Pancreas (tissue), 10 donors: ENCODE measurements at regions not wholly inside any gene's neighbourhood (a gene's known extent, or its start where the extent isn't known, plus 50 kb on each side); places are given as distances from the start of the nearest gene placed in this dataset.

Source experiments
- ATAC-seq, 4 donors: fragments of 200-7000 bp; cut with Tn5 transposase; one replicate each; pipeline versions ENCODE4 v1.8.0 to v1.9.1; 2020; ENCODE audit warnings: mild to moderate bottlenecking in 4 of 4, moderate library complexity in 4 of 4
- DNase-seq, 6 donors: peaks; one replicate each; pipeline ENCODE4 v3.0.0-alpha.2; 2020
- FAIRE-seq: peaks from 2 replicates; lab custom pipeline; 2012; peaks lifted over from hg19 to GRCh38; lab: Jason Lieb, UNC
- H3K27ac ChIP-seq, 4 donors: fragments of 200-600 bp; sonication (generic); 1 replicate in 3 of 4; 2 replicates in 1 of 4; pipeline versions ENCODE4 v1.5.0 to v1.8.0; 2020
- H3K27me3 ChIP-seq, 4 donors: fragments of 200-600 bp; one replicate each; pipeline ENCODE4 v1.8.0; 2021
- H3K36me3 ChIP-seq, 3 donors: fragments of 200-600 bp; sonication (generic) in 1 of 3; one replicate each; pipeline versions ENCODE4 v1.5.0 to v1.8.0; 2020 to 2021
- H3K4me1 ChIP-seq, 3 donors: fragments of 200-600 bp; one replicate each; pipeline ENCODE4 v1.8.0; 2021
- H3K4me3 ChIP-seq, 4 donors: fragments of 200-600 bp; sonication (generic) in 2 of 4; one replicate each; pipeline versions ENCODE4 v1.5.0 to v1.8.0; 2020 to 2021
- H3K9me3 ChIP-seq, 4 donors: fragments of 200-600 bp; one replicate each; pipeline ENCODE4 v1.8.0; 2021
- WGBS, 2 donors: extraction: QIAGEN DNeasy Blood & Tissue Kit; methylation state at CpG; one replicate each; pipeline ENCODE4 v1.1.7; 2013; 5-methylcytosine and 5-hydroxymethylcytosine counted together
- intact Hi-C, 3 donors: fragments of 100-400 bp; cut with DNase I; formaldehyde crosslinking; loops; one replicate each; pipeline versions ENCODE4 v1.11.1 to v1.14.2; 2022
- TF ChIP-seq, protein P1 (sequence below), 4 donors: fragments of 200-600 bp; sonication (generic) in 3 of 4; IDR thresholded peaks; one replicate each; pipeline versions ENCODE4 v1.5.0 to v1.8.0; 2021; ENCODE audit warnings: antibody characterized with exemption in 4 of 4
- donor health status: healthy with polysubstance abuse.
- donor health status: DM: no; HTN: no; CAD: no; lungs with moderate emphysema.
- donor health status: DM: no; HTN: no; CAD: no.
- donor health status: control.
- donor health status: control.
- donor health status: Bipolar disorder and iron deficiency.
- donor health status: DM: yes; HTN: yes; CAD: no.
- donor health status: DM: no; HTN: no; CAD: no.
- donor health status: DM: no; HTN: no; CAD: no.
- donor health status: DM: yes; HTN: yes; CAD: no.

DNA sequence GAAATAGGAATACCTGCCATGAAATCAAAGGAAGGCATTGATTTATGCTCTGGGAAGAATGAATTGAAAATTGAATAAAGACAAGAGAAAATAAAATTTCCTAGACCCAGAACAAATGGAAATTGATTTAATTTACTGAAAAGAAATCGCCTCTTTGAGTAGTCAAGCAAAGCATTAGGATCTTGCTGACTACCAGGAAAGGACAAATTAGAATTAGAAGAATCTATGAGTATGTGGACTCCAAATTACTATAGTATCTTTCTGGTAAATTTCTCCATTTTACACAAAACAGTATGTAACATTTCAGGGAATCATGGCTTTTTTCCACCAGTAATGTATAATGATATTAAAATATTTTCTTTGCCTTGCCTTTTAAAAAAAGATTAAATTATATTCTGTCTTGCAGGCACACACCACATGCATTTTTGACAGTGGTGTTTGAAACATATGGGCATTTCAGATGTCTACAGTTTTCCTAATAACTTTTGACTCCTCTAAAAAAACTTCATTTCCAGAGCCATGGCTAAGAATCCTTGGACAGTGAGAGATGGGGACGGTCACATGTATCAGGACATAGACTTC, 768.7 kb upstream of the NRSN1 start:
- DNase-seq (no peak), ATAC-seq (no peak), FAIRE-seq (no peak)
- H3K9me3 ChIP-seq, result no peaks in the 10 kb centered on the region
- H3K4me1 ChIP-seq, result no peaks in the 10 kb centered on the region
- intact Hi-C loops, result no loop called here
- H3K27me3 ChIP-seq, result no peaks in the 10 kb centered on the region
- 25% methylated on average over 2 of the region's 2 CpGs for WGBS, 2 donors
- no peak overlapping the region for H3K4me3 ChIP-seq
- no peaks in the 10 kb centered on the region for H3K36me3 ChIP-seq
- no peak overlapping the region for H3K27ac ChIP-seq
- TF ChIP-seq, protein P1, sequence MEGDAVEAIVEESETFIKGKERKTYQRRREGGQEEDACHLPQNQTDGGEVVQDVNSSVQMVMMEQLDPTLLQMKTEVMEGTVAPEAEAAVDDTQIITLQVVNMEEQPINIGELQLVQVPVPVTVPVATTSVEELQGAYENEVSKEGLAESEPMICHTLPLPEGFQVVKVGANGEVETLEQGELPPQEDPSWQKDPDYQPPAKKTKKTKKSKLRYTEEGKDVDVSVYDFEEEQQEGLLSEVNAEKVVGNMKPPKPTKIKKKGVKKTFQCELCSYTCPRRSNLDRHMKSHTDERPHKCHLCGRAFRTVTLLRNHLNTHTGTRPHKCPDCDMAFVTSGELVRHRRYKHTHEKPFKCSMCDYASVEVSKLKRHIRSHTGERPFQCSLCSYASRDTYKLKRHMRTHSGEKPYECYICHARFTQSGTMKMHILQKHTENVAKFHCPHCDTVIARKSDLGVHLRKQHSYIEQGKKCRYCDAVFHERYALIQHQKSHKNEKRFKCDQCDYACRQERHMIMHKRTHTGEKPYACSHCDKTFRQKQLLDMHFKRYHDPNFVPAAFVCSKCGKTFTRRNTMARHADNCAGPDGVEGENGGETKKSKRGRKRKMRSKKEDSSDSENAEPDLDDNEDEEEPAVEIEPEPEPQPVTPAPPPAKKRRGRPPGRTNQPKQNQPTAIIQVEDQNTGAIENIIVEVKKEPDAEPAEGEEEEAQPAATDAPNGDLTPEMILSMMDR (IDR thresholded peaks at IDR 0.05), result no peak

DNA sequence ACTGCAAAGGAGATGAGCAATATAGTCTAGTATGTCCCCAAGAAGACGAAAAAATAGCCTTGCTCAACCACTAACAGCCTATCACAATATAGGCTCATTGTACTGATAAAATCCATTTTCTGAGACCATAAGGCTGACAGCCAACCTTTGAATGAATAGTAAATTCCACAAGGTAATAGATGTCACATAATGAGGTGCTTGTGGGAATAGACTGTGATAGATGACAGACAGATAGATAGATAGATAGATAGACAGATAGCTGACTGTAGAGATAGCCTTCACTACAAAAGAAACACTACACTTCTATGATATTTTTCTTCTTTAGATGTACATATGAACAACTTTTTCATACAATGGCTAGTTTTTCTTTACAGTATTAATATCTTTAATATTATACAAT, 760.3 kb upstream of the NRSN1 start:
- intact Hi-C loops, result no loop called here
- no peaks in the 10 kb centered on the region for H3K4me1 ChIP-seq
- FAIRE-seq (no peak), DNase-seq (no peak), ATAC-seq (no peak)
- no peaks in the 10 kb centered on the region for H3K36me3 ChIP-seq
- no peaks in the 10 kb centered on the region for H3K27me3 ChIP-seq
- TF ChIP-seq, protein P1 (IDR thresholded peaks at IDR 0.05), result no peak
- no peaks in the 10 kb centered on the region for H3K9me3 ChIP-seq
- no peak overlapping the region for H3K27ac ChIP-seq
- H3K4me3 ChIP-seq, result no peak overlapping the region
- 49 to 71% methylated on average over 1 of the region's 1 CpG for WGBS, 2 donors

DNA sequence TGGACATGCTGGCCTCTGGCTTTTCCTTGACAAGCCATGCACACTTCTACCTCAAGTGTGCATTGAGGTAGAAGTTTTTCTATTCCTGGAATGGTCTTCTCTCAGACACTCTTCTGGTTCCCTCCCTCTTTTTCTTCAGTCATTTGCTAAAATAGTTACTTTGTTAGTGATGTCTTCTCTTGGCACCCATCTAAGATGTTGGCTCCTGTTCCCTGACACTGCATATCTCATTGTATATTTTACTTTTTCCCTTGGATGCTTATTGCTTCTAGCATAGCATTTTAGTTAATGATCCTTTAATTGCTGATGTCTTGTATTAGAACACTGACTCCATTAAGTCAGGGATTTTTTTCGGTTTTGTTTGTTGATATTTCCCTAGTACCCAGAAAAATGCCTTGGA, 758.7 kb upstream of the NRSN1 start:
- no peak for FAIRE-seq
- ATAC-seq, result no peak
- TF ChIP-seq, protein P1 (IDR thresholded peaks at IDR 0.05), result no peak
- no peak overlapping the region for H3K4me3 ChIP-seq
- H3K4me1 ChIP-seq, result no peaks in the 10 kb centered on the region
- no peaks in the 10 kb centered on the region for H3K9me3 ChIP-seq
- no peaks in the 10 kb centered on the region for H3K27me3 ChIP-seq
- H3K36me3 ChIP-seq, result no peaks in the 10 kb centered on the region
- intact Hi-C loops, result no loop called here
- DNase-seq, result no peak
- no peak overlapping the region for H3K27ac ChIP-seq
- WGBS, 2 donors, result 43 to 66% methylated on average over 1 of the region's 1 CpG

DNA sequence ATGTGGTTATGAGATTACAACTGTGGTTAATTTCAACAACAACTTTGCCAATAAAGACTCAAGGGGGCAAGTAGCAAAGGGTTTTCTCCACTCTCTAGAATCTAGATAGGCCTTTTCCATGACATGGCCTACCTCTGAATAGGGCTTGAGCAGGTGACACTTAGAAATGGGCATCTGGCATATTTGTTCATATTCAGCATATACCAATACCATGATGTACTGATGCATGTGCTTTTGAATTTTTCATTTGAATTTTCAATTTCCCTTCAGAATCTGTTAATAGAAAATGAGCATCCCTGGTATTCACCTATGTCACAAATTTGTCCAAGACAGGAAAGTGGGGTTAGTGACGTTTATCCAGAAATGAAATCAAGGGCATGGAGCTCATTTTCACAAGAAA, 757.5 kb upstream of the NRSN1 start:
- FAIRE-seq (no peak), ATAC-seq (no peak), DNase-seq (no peak)
- TF ChIP-seq, protein P1 (IDR thresholded peaks at IDR 0.05), result no peak
- Histone ChIP-seq H3K9me3 (no peaks in the 10 kb centered on the region), H3K4me1 (no peaks in the 10 kb centered on the region), H3K27me3 (no peaks in the 10 kb centered on the region), H3K27ac (no peak overlapping the region), H3K4me3 (no peak overlapping the region), H3K36me3 (no peaks in the 10 kb centered on the region)
- WGBS, 2 donors, result 42 to 50% methylated on average over 1 of the region's 1 CpG
- intact Hi-C loops, result no loop called here

DNA sequence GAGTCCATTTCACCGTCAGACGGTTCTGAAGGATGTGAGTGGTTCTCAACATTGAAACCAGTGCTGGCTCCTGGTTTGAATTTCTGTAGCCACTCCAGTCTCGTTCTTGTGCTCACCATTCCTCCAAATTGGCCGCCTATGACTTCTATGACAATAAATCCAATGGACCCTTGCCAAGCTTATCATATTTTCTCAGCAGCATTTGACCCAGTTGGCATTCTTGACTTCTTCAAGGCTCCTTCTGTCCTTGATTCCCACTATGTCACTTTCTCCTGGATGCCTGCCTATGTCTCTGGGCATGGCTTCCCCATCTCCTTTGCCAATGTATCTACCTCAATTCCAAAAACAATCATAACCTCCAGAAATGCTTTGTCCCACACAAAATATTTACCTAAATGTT, 756.0 kb upstream of the NRSN1 start:
- no peak for DNase-seq
- intact Hi-C loops, result no loop called here

More for the DNA sequence above, 756.0 kb upstream of the NRSN1 start:
- WGBS, 2 donors, result 66 to 77% methylated on average over 4 of the region's 4 CpGs
- Histone ChIP-seq H3K27me3 (no peaks in the 10 kb centered on the region), H3K9me3 (no peaks in the 10 kb centered on the region), H3K4me3 (no peak overlapping the region), H3K27ac (no peak overlapping the region), H3K4me1 (no peaks in the 10 kb centered on the region), H3K36me3 (no peaks in the 10 kb centered on the region)
- ATAC-seq, result no peak
- TF ChIP-seq, protein P1 (IDR thresholded peaks at IDR 0.05), result no peak
- no peak for FAIRE-seq
